ENCODE measurements at regions not wholly inside any gene's neighbourhood (a gene's known extent, or its start where the extent isn't known, plus 50 kb on each side); places are given as distances from the start of the nearest gene placed in this dataset.

DNA sequence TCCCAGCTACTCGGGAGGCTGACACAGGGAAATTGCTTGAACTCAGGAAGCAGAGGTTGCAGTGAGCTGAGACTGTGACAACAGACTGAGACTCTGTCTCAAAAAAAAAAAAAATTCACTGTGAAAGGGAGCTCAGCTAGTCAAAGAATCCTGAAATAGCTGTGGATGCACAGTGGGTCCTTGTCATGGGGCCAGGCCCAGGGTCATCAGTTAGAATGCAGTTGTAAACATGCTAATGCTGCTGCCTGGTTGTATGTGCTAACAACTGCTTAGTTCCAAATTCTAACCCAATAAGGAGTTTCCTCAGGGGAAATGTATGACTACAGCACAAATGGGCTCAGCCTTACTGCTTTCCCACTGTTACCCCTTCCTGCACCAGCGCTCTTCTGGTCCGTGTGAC lies 84.0 kb downstream of the PALM2AKAP2 start:
- H3K36me3 ChIP-seq (replicated peaks; ENCODE audit: insufficient read depth, low read depth), result no peaks in the 10 kb centered on the region
- no peak overlapping the region for H3K4me3 ChIP-seq
- H3K27me3 ChIP-seq, result no peaks in the 10 kb centered on the region
- no peaks in the 10 kb centered on the region for H4K20me1 ChIP-seq (ENCODE audit: insufficient read depth, poor library complexity, severe bottlenecking)
- no peak overlapping the region for H3K4me2 ChIP-seq
- H3K9me2 ChIP-seq (replicated peaks; ENCODE audit: insufficient read depth), result no peaks in the 10 kb centered on the region
- no peak overlapping the region for H2AFZ ChIP-seq
- DNase-seq (ENCODE audit: low spot score), result no peak
- H3K79me2 ChIP-seq, result no peaks in the 10 kb centered on the region
- no peaks in the 10 kb centered on the region for H3K9me3 ChIP-seq (ENCODE audit: low read depth)
- TF ChIP-seq, protein P1, sequence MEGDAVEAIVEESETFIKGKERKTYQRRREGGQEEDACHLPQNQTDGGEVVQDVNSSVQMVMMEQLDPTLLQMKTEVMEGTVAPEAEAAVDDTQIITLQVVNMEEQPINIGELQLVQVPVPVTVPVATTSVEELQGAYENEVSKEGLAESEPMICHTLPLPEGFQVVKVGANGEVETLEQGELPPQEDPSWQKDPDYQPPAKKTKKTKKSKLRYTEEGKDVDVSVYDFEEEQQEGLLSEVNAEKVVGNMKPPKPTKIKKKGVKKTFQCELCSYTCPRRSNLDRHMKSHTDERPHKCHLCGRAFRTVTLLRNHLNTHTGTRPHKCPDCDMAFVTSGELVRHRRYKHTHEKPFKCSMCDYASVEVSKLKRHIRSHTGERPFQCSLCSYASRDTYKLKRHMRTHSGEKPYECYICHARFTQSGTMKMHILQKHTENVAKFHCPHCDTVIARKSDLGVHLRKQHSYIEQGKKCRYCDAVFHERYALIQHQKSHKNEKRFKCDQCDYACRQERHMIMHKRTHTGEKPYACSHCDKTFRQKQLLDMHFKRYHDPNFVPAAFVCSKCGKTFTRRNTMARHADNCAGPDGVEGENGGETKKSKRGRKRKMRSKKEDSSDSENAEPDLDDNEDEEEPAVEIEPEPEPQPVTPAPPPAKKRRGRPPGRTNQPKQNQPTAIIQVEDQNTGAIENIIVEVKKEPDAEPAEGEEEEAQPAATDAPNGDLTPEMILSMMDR (IDR thresholded peaks at IDR 0.05; ENCODE audit: poor library complexity), result no peak
- TF ChIP-seq EZH2phosphoT487 (IDR thresholded peaks at IDR 0.05; ENCODE audit: low read depth, severe bottlenecking, unreplicated experiment) (no peak), EZH2 (IDR thresholded peaks at IDR 0.05; ENCODE audit: borderline replicate concordance) (no peak)
- no peak overlapping the region for H3K27ac ChIP-seq
- no peaks in the 10 kb centered on the region for H3K4me1 ChIP-seq (ENCODE audit: insufficient read depth)
- 94% methylated on average over 3 of the region's 3 CpGs for WGBS (ENCODE audit: low lambda C conversion rate, missing lambda C conversion rate)

DNA sequence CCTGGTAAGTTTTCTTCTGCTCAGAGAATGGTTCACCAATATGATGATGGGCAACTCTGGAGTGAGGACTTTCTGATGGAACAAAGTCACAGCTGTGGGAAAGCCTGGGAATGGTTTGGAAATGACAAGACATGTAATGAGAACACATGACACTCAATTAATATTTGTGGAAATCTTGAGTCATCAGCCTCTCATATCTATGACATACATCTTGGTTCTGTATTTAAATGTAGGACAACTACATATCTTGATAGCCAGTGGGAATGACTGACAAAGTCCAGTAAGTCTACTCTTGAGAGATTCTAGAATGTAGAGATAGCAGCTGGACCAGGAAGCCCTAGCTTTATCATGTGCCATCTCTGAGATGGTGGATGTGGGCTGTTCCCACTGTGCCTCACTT lies 85.5 kb downstream of the PALM2AKAP2 start:
- H3K79me2 ChIP-seq, result no peaks in the 10 kb centered on the region
- no peak for TF ChIP-seq EZH2 (IDR thresholded peaks at IDR 0.05; ENCODE audit: borderline replicate concordance)
- no peak for TF ChIP-seq EZH2phosphoT487 (IDR thresholded peaks at IDR 0.05; ENCODE audit: low read depth, severe bottlenecking, unreplicated experiment)
- TF ChIP-seq, protein P1 (IDR thresholded peaks at IDR 0.05; ENCODE audit: poor library complexity), result no peak
- no peaks in the 10 kb centered on the region for H3K9me2 ChIP-seq (replicated peaks; ENCODE audit: insufficient read depth)
- no peak overlapping the region for H3K4me2 ChIP-seq
- no peaks in the 10 kb centered on the region for H3K27me3 ChIP-seq
- no peaks in the 10 kb centered on the region for H3K9me3 ChIP-seq (ENCODE audit: low read depth)
- H3K27ac ChIP-seq, result no peak overlapping the region
- DNase-seq (ENCODE audit: low spot score), result no peak
- H2AFZ ChIP-seq, result no peak overlapping the region
- no peaks in the 10 kb centered on the region for H4K20me1 ChIP-seq (ENCODE audit: insufficient read depth, poor library complexity, severe bottlenecking)
- H3K4me3 ChIP-seq, result no peak overlapping the region
- no peaks in the 10 kb centered on the region for H3K4me1 ChIP-seq (ENCODE audit: insufficient read depth)
- H3K36me3 ChIP-seq (replicated peaks; ENCODE audit: insufficient read depth, low read depth), result no peaks in the 10 kb centered on the region

DNA sequence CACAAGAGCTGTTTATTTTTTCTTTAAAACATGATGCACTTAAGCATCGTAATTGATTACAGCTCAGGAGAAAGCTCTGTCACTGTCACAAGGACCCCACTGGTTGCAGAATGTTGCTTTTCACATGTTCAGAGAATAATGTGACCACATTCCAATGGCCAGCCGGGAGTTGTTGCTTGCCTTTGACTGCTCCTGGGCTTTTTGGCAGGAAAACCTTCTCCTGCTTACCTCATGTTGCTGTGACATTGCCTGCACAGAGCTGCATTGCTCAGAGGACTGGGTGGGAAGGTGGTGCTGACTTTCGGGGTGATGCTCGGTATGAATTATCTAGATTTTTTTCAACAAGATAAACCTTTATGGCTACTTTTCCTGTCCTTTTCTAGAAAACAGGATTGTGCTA lies 88.2 kb downstream of the PALM2AKAP2 start:
- H3K9me2 ChIP-seq (replicated peaks; ENCODE audit: insufficient read depth), result no peaks in the 10 kb centered on the region
- H3K79me2 ChIP-seq, result no peaks in the 10 kb centered on the region
- WGBS (ENCODE audit: low lambda C conversion rate, missing lambda C conversion rate), result 64% methylated on average over 4 of the region's 4 CpGs
- no peaks in the 10 kb centered on the region for H3K36me3 ChIP-seq (replicated peaks; ENCODE audit: insufficient read depth, low read depth)
- H3K4me3 ChIP-seq, result no peak overlapping the region
- no peak overlapping the region for H3K4me2 ChIP-seq
- no peaks in the 10 kb centered on the region for H3K27me3 ChIP-seq
- H3K27ac ChIP-seq, result no peak overlapping the region
- no peak for DNase-seq (ENCODE audit: low spot score)
- H3K4me1 ChIP-seq (ENCODE audit: insufficient read depth), result no peaks in the 10 kb centered on the region
- no peak overlapping the region for H2AFZ ChIP-seq
- TF ChIP-seq EZH2 (IDR thresholded peaks at IDR 0.05; ENCODE audit: borderline replicate concordance) (no peak), EZH2phosphoT487 (IDR thresholded peaks at IDR 0.05; ENCODE audit: low read depth, severe bottlenecking, unreplicated experiment) (no peak)
- TF ChIP-seq, protein P1 (IDR thresholded peaks at IDR 0.05; ENCODE audit: poor library complexity), result no peak
- H3K9me3 ChIP-seq (ENCODE audit: low read depth), result no peaks in the 10 kb centered on the region
- H4K20me1 ChIP-seq (ENCODE audit: insufficient read depth, poor library complexity, severe bottlenecking), result no peaks in the 10 kb centered on the region

DNA sequence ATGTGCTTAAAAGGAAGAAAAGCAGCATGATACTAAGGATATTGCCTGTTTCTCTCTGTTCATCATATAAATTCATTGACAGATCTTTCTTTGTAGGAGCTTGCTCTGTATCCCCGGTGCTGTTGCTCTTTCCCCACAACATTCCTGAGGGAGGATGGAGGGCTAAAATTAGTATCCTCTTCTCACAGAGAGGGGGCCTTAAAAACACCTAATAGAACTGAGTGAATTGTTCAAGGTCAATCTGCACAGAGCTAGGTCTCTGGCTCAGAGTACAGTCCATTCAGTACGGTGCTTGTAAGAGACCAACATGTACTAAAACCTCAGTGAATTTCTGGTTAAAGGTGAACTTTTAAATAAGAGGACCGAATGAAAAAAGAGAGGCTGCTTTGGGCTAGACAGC lies 88.7 kb downstream of the PALM2AKAP2 start:
- H3K79me2 ChIP-seq, result no peaks in the 10 kb centered on the region
- TF ChIP-seq EZH2 (IDR thresholded peaks at IDR 0.05; ENCODE audit: borderline replicate concordance), result no peak
- TF ChIP-seq, protein P1 (IDR thresholded peaks at IDR 0.05; ENCODE audit: poor library complexity), result no peak
- no peak for TF ChIP-seq EZH2phosphoT487 (IDR thresholded peaks at IDR 0.05; ENCODE audit: low read depth, severe bottlenecking, unreplicated experiment)
- no peak overlapping the region for H2AFZ ChIP-seq
- no peak overlapping the region for H3K27ac ChIP-seq
- no peaks in the 10 kb centered on the region for H3K27me3 ChIP-seq
- no peaks in the 10 kb centered on the region for H3K9me2 ChIP-seq (replicated peaks; ENCODE audit: insufficient read depth)
- H3K36me3 ChIP-seq (replicated peaks; ENCODE audit: insufficient read depth, low read depth), result no peaks in the 10 kb centered on the region
- no peak overlapping the region for H3K4me2 ChIP-seq
- DNase-seq (ENCODE audit: low spot score), result no peak
- H3K4me3 ChIP-seq, result no peak overlapping the region
- no peaks in the 10 kb centered on the region for H3K9me3 ChIP-seq (ENCODE audit: low read depth)
- H4K20me1 ChIP-seq (ENCODE audit: insufficient read depth, poor library complexity, severe bottlenecking), result no peaks in the 10 kb centered on the region
- H3K4me1 ChIP-seq (ENCODE audit: insufficient read depth), result no peaks in the 10 kb centered on the region
- 77% methylated on average over 3 of the region's 3 CpGs for WGBS (ENCODE audit: low lambda C conversion rate, missing lambda C conversion rate)

Measured in hepatocyte (in vitro differentiated cells).